ENCODE measurements at regions not wholly inside any gene's neighbourhood (a gene's known extent, or its start where the extent isn't known, plus 50 kb on each side); places are given as distances from the start of the nearest gene placed in this dataset.

DNA sequence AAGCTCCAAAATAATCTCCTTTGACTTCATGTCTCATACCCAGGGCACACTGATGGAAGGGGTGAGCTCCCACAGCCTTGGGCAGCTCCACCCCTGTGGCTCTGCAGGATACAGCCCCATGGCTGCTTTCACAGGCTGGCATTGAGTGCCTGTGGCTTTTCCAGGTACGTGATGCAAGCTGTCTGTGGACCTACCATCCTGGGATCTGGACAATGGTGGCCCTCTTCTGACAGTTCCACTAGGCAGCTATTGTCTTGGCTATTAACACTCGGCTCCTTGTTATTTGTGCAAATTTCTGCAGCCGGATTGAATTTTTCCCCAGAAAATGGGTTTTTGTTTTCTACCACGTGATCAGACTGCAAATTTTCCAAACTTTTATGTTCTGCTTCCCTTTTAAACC, 634.2 kb downstream of the TSN start:
- Mint-ChIP-seq H3K4me3 (no peak overlapping the region), H3K4me1 (no peaks in the 10 kb centered on the region), H3K9me3 (ENCODE audit: insufficient read depth) (peaks cover 7% of the 10 kb centered on the region), H3K27me3 (no peaks in the 10 kb centered on the region), H3K27ac (no peak overlapping the region)
- Histone ChIP-seq H3K36me3 (replicated peaks in 1 of 2; ENCODE audit: control extremely low read depth in 1 of 2, control insufficient read depth in 1 of 2, extremely low read depth in 1 of 2, insufficient read depth in 2 of 2, low read length in 1 of 2) (no peaks in the 10 kb centered on the region), H3K9me3 (ENCODE audit: control extremely low read depth in 1 of 3, control insufficient read depth in 2 of 3, insufficient read depth in 1 of 3, low read length in 2 of 3) (peaks cover 0 to 3% (median 0%) of the 10 kb centered on the region in 3 donors), H3K4me1 (ENCODE audit: control insufficient read depth in 2 of 2, insufficient read depth in 2 of 2, low read length in 2 of 2) (no peaks in the 10 kb centered on the region), H2AFZ (ENCODE audit: insufficient read depth, low read depth, low read length, poor library complexity, severe bottlenecking) (no peak overlapping the region), H3K27me3 (replicated peaks in 1 of 4; ENCODE audit: control extremely low read depth in 1 of 4, control insufficient read depth in 3 of 4, insufficient read depth in 4 of 4, low read length in 3 of 4) (no peaks in the 10 kb centered on the region), H3K27ac (ENCODE audit: low read length in 2 of 2) (no peak overlapping the region), H3K9ac (ENCODE audit: low read length) (no peak overlapping the region), H4K20me1 (ENCODE audit: control insufficient read depth, insufficient read depth, low read length, poor library complexity, severe bottlenecking) (no peaks in the 10 kb centered on the region), H3K4me3 (ENCODE audit: control extremely low read depth in 1 of 5, extremely low read depth in 1 of 5, insufficient read depth in 1 of 5, low read depth in 2 of 5, low read length in 4 of 5) (no peak overlapping the region), H3K4me2 (replicated peaks; ENCODE audit: low read depth, low read length, poor library complexity, severe bottlenecking) (no peak overlapping the region), H3K79me2 (ENCODE audit: control insufficient read depth, insufficient read depth, low read length) (no peaks in the 10 kb centered on the region)
- WGBS (ENCODE audit: insufficient coverage) = 83% methylated on average over 4 of the region's 4 CpGs
- TF ChIP-seq, protein P1, sequence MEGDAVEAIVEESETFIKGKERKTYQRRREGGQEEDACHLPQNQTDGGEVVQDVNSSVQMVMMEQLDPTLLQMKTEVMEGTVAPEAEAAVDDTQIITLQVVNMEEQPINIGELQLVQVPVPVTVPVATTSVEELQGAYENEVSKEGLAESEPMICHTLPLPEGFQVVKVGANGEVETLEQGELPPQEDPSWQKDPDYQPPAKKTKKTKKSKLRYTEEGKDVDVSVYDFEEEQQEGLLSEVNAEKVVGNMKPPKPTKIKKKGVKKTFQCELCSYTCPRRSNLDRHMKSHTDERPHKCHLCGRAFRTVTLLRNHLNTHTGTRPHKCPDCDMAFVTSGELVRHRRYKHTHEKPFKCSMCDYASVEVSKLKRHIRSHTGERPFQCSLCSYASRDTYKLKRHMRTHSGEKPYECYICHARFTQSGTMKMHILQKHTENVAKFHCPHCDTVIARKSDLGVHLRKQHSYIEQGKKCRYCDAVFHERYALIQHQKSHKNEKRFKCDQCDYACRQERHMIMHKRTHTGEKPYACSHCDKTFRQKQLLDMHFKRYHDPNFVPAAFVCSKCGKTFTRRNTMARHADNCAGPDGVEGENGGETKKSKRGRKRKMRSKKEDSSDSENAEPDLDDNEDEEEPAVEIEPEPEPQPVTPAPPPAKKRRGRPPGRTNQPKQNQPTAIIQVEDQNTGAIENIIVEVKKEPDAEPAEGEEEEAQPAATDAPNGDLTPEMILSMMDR (IDR thresholded peaks at IDR 0.05) = no peak
- TF ChIP-seq EZH2 (IDR thresholded peaks at IDR 0.05; ENCODE audit: borderline replicate concordance, insufficient read depth, low read depth, low read length, poor library complexity, severe bottlenecking) = no peak
- ChIA-PET POLR2A (no interaction called here), CTCF (no interaction called here)
- intact Hi-C loops (cut with micrococcal nuclease) = no loop called here
- DNase-seq (no peak), ATAC-seq (ENCODE audit: low read depth) (no peak)

DNA sequence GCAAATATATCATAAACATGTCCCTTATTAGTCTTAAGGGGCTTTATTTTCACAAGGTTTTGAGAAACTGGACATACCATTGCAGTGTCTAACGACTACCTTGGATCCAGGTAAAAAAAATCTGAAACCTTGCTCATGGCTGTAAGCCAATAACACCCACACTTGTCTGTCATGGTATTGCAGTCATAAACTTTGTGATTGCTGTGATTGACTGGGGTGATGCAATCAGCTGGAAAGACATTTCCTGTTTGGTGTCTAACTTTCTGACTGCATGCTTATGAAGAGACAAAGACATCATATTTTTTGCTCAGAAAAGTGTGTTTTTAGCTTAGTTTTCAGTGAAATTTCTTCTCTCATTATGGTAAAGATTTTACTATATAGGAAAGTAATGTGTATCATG, 635.0 kb downstream of the TSN start:
- Histone ChIP-seq H3K36me3 (replicated peaks in 1 of 2; ENCODE audit: control extremely low read depth in 1 of 2, control insufficient read depth in 1 of 2, extremely low read depth in 1 of 2, insufficient read depth in 2 of 2, low read length in 1 of 2) (no peaks in the 10 kb centered on the region), H4K20me1 (ENCODE audit: control insufficient read depth, insufficient read depth, low read length, poor library complexity, severe bottlenecking) (no peaks in the 10 kb centered on the region), H3K9me3 (ENCODE audit: control extremely low read depth in 1 of 3, control insufficient read depth in 2 of 3, insufficient read depth in 1 of 3, low read length in 2 of 3) (peaks cover 0 to 3% (median 0%) of the 10 kb centered on the region in 3 donors), H3K9ac (ENCODE audit: low read length) (no peak overlapping the region), H3K4me3 (ENCODE audit: control extremely low read depth in 1 of 5, extremely low read depth in 1 of 5, insufficient read depth in 1 of 5, low read depth in 2 of 5, low read length in 4 of 5) (no peak overlapping the region), H3K79me2 (ENCODE audit: control insufficient read depth, insufficient read depth, low read length) (no peaks in the 10 kb centered on the region), H3K27me3 (replicated peaks in 1 of 4; ENCODE audit: control extremely low read depth in 1 of 4, control insufficient read depth in 3 of 4, insufficient read depth in 4 of 4, low read length in 3 of 4) (no peaks in the 10 kb centered on the region), H3K4me1 (ENCODE audit: control insufficient read depth in 2 of 2, insufficient read depth in 2 of 2, low read length in 2 of 2) (no peaks in the 10 kb centered on the region), H3K27ac (ENCODE audit: low read length in 2 of 2) (no peak overlapping the region), H2AFZ (ENCODE audit: insufficient read depth, low read depth, low read length, poor library complexity, severe bottlenecking) (no peak overlapping the region), H3K4me2 (replicated peaks; ENCODE audit: low read depth, low read length, poor library complexity, severe bottlenecking) (no peak overlapping the region)
- WGBS (ENCODE audit: insufficient coverage) = no CpG with 5 or more reads among the region's 1 CpG
- H3K27me3 Mint-ChIP-seq = no peaks in the 10 kb centered on the region
- no peak for ATAC-seq (ENCODE audit: low read depth)
- no peak overlapping the region for H3K27ac Mint-ChIP-seq
- H3K4me1 Mint-ChIP-seq = no peaks in the 10 kb centered on the region
- CTCF ChIA-PET = no interaction called here
- TF ChIP-seq, protein P1 (IDR thresholded peaks at IDR 0.05) = no peak
- TF ChIP-seq EZH2 (IDR thresholded peaks at IDR 0.05; ENCODE audit: borderline replicate concordance, insufficient read depth, low read depth, low read length, poor library complexity, severe bottlenecking) = no peak
- H3K9me3 Mint-ChIP-seq (ENCODE audit: insufficient read depth) = peaks cover 7% of the 10 kb centered on the region
- POLR2A ChIA-PET = no interaction called here
- no peak for DNase-seq
- no peak overlapping the region for H3K4me3 Mint-ChIP-seq
- intact Hi-C loops (cut with micrococcal nuclease) = no loop called here
